GM06990 (cell line): ENCODE measurements at regions not wholly inside any gene's neighbourhood (a gene's known extent, or its start where the extent isn't known, plus 50 kb on each side); places are given as distances from the start of the nearest gene placed in this dataset.

Experiments used
- DNase-seq: peaks from one replicate; pipeline ENCODE4 v3.0.0-alpha.2; 2011; ENCODE audit not compliant: insufficient read length; ENCODE audit errors: extremely low read depth
- H3K27me3 ChIP-seq: replicated peaks from 2 replicates; pipeline ENCODE4 v1.6.0; 2011; ENCODE audit warnings: low read length; ENCODE audit not compliant: control insufficient read depth, insufficient read depth
- H3K36me3 ChIP-seq: 2 replicates; pipeline ENCODE4 v1.5.1; 2011; ENCODE audit warnings: low read length; ENCODE audit not compliant: control insufficient read depth, insufficient read depth
- H3K4me3 ChIP-seq: replicated peaks from 2 replicates; pipeline ENCODE4 v1.5.1; 2011; ENCODE audit warnings: low read depth, mild to moderate bottlenecking, control low read depth, low read length
- CTCF ChIP-seq: IDR thresholded peaks from 2 replicates; pipeline ENCODE4 v1.5.1; 2011; ENCODE audit warnings: low read length, control low read depth, mild to moderate bottlenecking, inconsistent platforms; ENCODE audit not compliant: insufficient read depth, poor library complexity, severe bottlenecking

DNA sequence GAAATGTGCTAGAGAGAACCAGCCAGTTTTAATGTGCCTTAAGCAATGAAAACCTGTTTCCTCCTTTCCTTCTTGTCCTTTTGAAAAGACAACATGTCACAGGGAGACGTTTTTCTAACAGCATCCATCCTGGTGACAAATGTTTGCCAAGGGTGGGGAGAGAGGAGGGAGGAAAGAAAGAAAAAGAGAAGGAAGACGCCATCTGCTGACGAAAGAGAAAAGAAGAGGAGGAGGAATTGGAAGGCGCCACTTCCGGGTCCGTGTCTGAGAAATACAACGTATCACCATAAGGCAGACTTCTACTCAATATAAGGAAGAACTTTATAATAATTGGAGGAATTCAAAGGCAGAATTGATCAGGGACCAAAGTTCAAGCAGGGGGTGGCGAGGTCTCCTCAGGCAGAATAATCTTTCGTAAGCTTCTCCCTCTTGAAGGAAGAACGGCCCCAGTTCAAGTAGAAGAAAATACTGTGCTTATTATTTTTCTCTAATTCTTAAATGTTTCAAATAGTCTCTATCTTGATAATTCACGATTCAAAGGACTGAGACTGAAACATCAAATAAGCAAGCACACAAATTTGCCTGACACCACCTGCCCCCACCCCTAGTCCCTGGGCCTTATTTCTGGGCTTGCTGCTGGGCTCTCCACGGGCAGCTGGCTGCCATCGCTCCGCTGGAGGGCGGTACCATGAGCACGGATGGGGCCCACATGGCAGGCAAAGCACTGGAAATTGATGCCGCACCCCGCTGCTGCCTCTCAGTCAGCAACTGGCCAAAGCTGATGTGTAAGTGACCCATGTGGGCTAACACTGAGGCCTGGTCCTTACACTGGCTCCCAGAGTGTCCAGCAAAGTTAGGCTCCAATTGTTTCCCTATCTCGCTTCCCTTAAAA lies 273.7 kb upstream of the KLF14 start:
- TF ChIP-seq CTCF: peak; percentile 57
- H3K27me3 ChIP-seq: no peaks in the 10 kb centered on the region
- no peaks in the 10 kb centered on the region for H3K36me3 ChIP-seq
- DNase-seq: peak; percentile 70
- peak overlapping the region; percentile 37 for H3K4me3 ChIP-seq

- H3K4me3 ChIP-seq: no peak overlapping the region
- no peaks in the 10 kb centered on the region for H3K36me3 ChIP-seq
- H3K27me3 ChIP-seq: no peaks in the 10 kb centered on the region
- no peak for DNase-seq
- no peak for TF ChIP-seq CTCF
Observed at GRCh38 chr7:131008840-131009711, 275.1 kb upstream of the KLF14 start.

- DNase-seq: no peak
- Histone ChIP-seq H3K36me3 (no peaks in the 10 kb centered on the region), H3K4me3 (no peak overlapping the region), H3K27me3 (no peaks in the 10 kb centered on the region)
- no peak for TF ChIP-seq CTCF
Observed at GRCh38 chr7:131010029-131010716, 276.2 kb upstream of the KLF14 start.

DNA sequence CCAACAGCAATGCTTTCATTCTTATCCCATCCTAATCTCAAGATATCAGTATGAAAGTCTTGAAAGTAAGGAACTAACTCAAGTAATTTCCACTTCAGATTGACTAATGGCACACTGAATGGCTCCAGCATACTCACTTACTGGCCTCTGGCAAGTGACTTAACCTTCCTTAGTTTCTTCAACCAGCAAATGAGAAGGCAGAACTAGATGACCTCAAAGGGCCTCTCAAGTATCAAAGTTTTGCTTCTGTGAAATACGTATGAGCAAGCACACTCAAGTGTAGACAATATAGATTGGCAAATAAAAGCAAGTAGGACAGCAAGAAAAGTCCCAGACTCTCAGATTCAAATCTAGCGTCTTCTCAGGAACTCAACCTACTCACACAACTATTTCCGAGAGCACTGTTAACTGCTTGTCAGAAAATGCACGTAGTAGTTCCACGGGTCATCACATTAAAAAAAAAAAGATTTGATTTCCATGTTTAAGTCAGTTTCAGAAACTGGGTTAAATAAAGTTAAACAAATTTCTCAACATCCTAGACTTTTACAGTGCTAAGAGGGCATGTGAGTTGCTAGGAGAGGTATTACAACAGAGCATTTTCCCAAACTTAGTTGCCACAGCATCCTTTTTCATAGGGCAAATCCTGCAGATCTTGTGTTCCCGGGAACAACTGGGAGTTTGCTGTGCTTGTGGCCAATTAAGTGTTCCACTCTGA lies 276.9 kb upstream of the KLF14 start:
- DNase-seq: no peak
- Histone ChIP-seq H3K27me3 (no peaks in the 10 kb centered on the region), H3K4me3 (no peak overlapping the region; the same call in 1 of the 2 replicates), H3K36me3 (no peaks in the 10 kb centered on the region)
- TF ChIP-seq CTCF: no peak

- Histone ChIP-seq H3K36me3 (no peaks in the 10 kb centered on the region), H3K4me3 (no peak overlapping the region; the same call in 1 of the 2 replicates)
- no peak for DNase-seq
Observed at GRCh38 chr7:131011432-131011742, 277.4 kb upstream of the KLF14 start.

More at GRCh38 chr7:131011432-131011742, 277.4 kb upstream of the KLF14 start:
- TF ChIP-seq CTCF: no peak
- H3K27me3 ChIP-seq: no peaks in the 10 kb centered on the region
